GM12878 (cell line): ENCODE measurements at regions not wholly inside any gene's neighbourhood (a gene's known extent, or its start where the extent isn't known, plus 50 kb on each side); places are given as distances from the start of the nearest gene placed in this dataset.

Experiments used
- EZH2 ChIP-seq: IDR thresholded peaks from 2 replicates; pipeline ENCODE4 v1.6.1; 2012; ENCODE audit warnings: low read depth, mild to moderate bottlenecking, control low read depth, inconsistent platforms, low read length, borderline replicate concordance; ENCODE audit not compliant: control insufficient read depth
- POLR2A ChIP-seq: IDR thresholded peaks from 2 replicates; pipeline ENCODE4 v1.6.1; 2011; ENCODE audit warnings: low read depth, mild to moderate bottlenecking, low read length
- SMC3 ChIP-seq: IDR thresholded peaks from 2 replicates; pipeline ENCODE4 v1.6.1; 2011; ENCODE audit warnings: low read length, improper control_type of control experiment, borderline replicate concordance

- no peak for TF ChIP-seq POLR2A
- no peak for TF ChIP-seq SMC3
- no peak for TF ChIP-seq EZH2
These were observed 614.7 kb downstream of the LTN1 start for GRCh38 chr21:28378026-28378425.
